Fibroblast of skin of abdomen (primary cell): ENCODE measurements at regions not wholly inside any gene's neighbourhood (a gene's known extent, or its start where the extent isn't known, plus 50 kb on each side); places are given as distances from the start of the nearest gene placed in this dataset.

Experiments
- DNase-seq: peaks from one replicate; pipeline ENCODE4 v3.0.0-alpha.2; 2013

DNA sequence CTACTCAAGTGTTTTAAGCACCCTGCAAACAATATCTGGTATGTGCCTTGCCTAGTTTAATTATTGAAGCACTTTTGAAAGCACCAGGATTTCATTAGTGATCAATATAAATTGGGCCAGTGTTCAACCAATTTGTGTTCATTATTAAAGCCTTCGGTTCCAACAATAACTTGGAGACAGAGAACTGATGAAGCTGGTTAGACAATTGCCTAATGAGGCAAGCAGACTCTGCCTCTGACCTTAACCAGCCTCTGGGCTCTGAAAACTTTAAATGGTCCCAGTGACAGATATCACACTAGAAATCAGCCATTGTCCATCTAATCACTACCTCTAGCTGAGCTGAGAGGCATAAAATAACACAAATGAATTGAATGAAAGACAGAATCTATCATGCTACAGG is 139.9 kb upstream of the CNTN6 start:
- no peak for DNase-seq

GRCh38 chr3:963255-963654 is 129.6 kb upstream of the CNTN6 start:
- DNase-seq: no peak

- DNase-seq: no peak
Measured at GRCh38 chr3:963755-964154, 129.1 kb upstream of the CNTN6 start.

- DNase-seq: no peak
Measured at GRCh38 chr3:965826-966225, 127.0 kb upstream of the CNTN6 start.

- no peak for DNase-seq
Measured at GRCh38 chr3:966341-966740, 126.5 kb upstream of the CNTN6 start.

DNA sequence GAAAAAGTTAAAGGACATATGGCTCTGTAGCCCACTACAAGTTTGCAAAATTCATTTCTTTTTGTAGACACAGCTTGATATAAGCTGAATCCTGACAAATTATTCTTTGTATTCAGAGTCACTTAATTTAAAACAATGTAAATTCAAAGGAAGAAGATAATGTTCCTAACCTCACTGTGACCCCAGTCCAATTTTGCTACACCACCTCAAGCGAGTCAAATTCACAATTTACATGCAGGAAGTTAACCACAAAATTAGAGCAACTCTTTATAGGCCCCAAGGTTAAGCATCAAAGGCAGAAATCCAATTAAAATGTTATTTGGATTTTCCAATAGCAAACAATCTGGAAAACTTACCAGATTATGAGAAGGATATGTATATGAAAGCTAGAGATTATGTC is 119.5 kb upstream of the CNTN6 start:
- DNase-seq: no peak

DNA sequence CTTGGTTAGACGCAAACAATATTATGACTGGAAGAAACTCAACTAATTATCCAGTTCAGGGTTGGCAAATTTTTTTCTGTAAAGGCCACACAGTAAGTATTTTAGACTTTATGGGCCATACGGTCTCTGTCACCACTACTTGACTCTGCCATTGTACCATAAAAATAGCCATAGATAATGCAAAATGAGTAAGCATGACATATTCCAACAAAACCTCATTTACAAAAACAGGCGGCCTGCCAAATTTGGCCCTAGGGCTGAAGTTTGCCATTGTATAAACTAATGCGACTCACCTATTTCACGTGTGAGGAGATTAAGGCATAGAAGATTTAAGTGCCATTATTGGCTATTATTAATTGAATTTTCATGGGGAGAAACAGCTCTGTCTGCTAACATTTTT is 116.8 kb upstream of the CNTN6 start:
- DNase-seq: peak; percentile 6

DNA sequence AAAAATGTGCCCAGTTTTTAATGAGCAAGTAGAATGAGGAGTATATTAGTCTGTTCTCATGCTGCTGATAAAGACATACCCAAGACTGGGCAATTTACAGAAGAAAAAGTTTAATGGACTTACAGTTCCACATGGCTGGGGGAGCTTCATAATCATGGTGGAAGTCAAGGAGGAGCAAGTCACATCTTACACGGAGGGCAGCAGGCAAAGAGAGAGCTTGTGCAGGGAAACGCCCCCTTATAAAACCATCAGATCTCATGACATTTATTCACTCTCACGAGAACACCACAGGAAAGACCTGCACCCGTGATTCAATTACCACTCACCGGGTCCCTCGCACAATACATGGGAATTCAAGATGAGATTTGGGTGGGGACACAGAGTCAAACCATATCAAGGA is 111.7 kb upstream of the CNTN6 start:
- no peak for DNase-seq

DNA sequence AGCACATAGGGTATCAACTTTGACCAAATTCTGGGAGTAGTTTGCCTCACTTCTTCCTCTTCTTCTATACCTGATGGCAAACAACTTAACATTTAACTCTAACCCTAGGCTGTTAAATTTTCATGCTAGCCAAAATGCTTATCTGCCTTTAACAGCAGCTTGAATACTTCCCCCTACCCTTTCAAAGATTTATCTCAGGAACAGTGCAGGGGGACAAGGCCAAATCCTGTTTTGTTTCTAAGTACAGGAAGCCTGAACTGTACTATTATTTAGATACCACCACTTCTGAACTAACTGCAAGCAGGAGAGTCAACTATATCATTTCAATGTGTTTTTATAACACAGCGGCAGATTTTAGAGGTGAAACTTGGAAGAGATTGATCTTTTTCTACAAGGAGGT is 104.0 kb upstream of the CNTN6 start:
- no peak for DNase-seq

DNA sequence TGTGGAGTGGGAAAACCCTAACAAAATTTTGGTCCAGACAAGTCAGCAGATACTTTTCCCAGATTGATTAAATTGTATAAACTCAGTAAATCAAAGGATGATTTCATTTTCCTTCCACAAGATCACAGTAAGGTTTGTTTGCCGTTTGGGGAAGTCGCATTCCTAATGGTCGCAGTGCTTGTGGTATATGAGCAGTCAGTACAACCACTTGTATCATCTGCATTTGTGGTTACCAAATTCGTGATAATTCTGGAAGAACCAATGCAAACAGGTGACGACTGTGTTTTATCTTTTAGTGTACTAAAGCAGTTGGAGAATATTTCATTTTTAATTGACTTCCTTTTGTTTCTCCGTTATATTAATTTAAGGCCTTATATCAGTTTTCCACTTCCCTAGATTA is 100.0 kb upstream of the CNTN6 start:
- DNase-seq: no peak

- no peak for DNase-seq
Measured at GRCh38 chr3:1002010-1002409, 90.8 kb upstream of the CNTN6 start.

- DNase-seq: peak; percentile 93
Measured at GRCh38 chr3:1007866-1008265, 85.0 kb upstream of the CNTN6 start.

GRCh38 chr3:1010228-1010627 is 82.6 kb upstream of the CNTN6 start:
- peak; percentile 31 for DNase-seq

- DNase-seq: no peak
Measured at GRCh38 chr3:1015826-1016225, 77.0 kb upstream of the CNTN6 start.

- DNase-seq: no peak
Measured at GRCh38 chr3:1017870-1018269, 75.0 kb upstream of the CNTN6 start.

DNA sequence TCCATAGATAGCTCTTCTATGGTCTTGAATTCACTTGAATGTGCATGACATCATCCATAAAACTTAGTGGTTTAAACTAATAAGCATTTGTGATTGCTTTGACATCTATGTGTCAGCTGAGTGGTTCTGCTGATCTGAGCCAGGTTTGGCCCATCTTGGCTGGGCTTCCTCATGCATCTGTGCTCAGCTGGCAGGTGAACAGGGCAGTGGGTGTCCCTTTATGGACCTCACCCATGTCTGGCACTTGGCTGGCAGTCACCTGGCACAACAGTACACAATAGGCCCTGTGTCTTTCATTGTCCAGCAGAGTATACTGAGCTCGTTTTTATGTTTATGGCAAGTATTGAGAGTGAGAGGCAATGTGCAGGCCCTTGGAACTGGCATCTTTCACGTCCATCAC is 73.7 kb upstream of the CNTN6 start:
- DNase-seq: no peak

DNA sequence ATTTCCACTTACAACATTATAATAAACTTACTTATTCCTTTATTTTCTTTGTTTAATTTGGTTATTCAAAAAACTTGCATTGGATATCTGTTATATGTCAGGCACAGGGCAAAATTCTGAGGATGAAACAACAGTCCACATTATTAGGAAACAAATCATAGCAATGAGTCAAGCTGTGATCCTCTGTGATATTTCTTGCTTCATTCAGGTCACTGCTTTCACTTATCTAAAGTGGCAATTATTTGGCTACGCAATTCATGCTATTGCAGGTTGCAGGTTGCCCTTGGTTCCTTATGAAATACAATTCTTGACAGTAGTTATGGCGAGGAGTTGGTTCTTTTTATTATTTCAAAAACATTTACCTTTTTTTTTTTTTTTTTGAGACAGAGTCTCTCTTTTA is 66.4 kb upstream of the CNTN6 start:
- no peak for DNase-seq

DNA sequence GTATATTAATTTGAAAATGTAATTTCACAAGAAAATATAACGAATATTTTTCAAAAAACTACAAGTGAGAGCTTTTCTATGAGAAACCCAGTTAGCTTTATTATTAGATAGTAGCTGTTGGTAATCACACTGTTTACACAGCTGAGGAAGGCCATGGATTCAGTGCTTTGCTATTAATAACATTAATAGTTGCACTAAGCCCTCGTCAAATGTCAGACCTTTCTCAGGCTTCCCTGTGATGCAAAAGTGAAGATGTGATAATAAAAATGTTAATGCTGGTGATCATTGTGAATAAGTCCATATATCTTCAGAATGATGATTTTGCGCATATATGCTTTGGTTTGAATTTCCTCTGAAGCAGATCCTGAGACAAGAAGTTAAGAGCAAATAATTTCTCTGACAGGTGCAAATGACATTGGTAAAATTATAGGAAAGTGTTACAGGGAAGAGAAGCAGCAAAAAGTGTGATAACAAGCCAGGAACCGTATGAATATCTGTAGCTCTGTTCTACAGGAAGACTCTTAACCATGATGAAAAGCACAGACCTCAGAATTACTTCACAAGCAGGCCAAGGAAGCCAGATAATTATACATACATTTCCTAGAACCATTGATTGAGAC is 56.5 kb upstream of the CNTN6 start:
- DNase-seq: no peak

- no peak for DNase-seq
Measured at GRCh38 chr3:1037631-1038030, 55.2 kb upstream of the CNTN6 start.
